Skeletal muscle tissue (tissue), 3 donors: ENCODE measurements at regions not wholly inside any gene's neighbourhood (a gene's known extent, or its start where the extent isn't known, plus 50 kb on each side); places are given as distances from the start of the nearest gene placed in this dataset.

Source experiments
- H3K27ac ChIP-seq: one replicate; pipeline ENCODE4 v1.7.0; 2013; ENCODE audit warnings: mild to moderate bottlenecking, low read depth, low read length, inconsistent platforms
- H3K27me3 ChIP-seq, 3 donors: one replicate each; pipeline ENCODE4 v1.7.0; 2013; ENCODE audit warnings: low read length in 3 of 3; ENCODE audit not compliant: control insufficient read depth in 3 of 3, insufficient read depth in 3 of 3
- H3K36me3 ChIP-seq, 3 donors: one replicate each; pipeline ENCODE4 v1.7.0; 2013; ENCODE audit warnings: low read length in 3 of 3; ENCODE audit not compliant: control insufficient read depth in 3 of 3, insufficient read depth in 3 of 3
- H3K4me1 ChIP-seq, 3 donors: one replicate each; pipeline ENCODE4 v1.7.0; 2013; ENCODE audit warnings: low read length in 3 of 3, mild to moderate bottlenecking in 3 of 3; ENCODE audit not compliant: control insufficient read depth in 3 of 3, insufficient read depth in 3 of 3
- H3K4me3 ChIP-seq, 3 donors: one replicate each; pipeline ENCODE4 v1.7.0; 2013; ENCODE audit warnings: low read length in 3 of 3
- H3K9ac ChIP-seq, 3 donors: one replicate each; pipeline ENCODE4 v1.7.0; 2013; ENCODE audit warnings: low read length in 3 of 3, mild to moderate bottlenecking in 3 of 3, moderate library complexity in 2 of 3, low read depth in 1 of 3
- H3K9me3 ChIP-seq, 3 donors: one replicate each; pipeline ENCODE4 v1.7.0; 2013; ENCODE audit warnings: low read length in 3 of 3; ENCODE audit not compliant: control insufficient read depth in 3 of 3
- donor health status: Osteomylitis.

DNA sequence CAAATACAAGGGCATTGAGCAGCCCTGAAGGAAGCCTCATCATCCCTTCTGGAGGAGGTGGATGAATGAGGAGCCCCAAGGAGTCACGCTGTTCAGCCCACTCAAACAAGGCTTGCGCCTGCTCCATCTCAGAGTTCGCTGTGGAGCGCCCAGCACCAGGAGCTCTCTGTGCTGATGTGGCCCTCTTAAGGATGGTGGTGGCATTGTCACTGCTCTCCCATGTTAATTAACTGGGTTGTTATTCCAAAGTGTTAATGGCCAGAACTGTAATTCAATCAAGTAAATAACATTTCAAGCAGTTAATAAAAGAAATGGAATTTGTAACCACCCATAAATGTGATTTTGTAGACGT, 726.0 kb upstream of the RAB6C start:
- Histone ChIP-seq H3K36me3 (no peaks in the 10 kb centered on the region), H3K4me1 (peaks cover 0 to 4% (median 0%) of the 10 kb centered on the region in 3 donors), H3K9ac (no peak overlapping the region), H3K27me3 (peaks cover 0 to 2% (median 0%) of the 10 kb centered on the region in 3 donors), H3K4me3 (no peak overlapping the region), H3K27ac (no peak overlapping the region), H3K9me3 (no peaks in the 10 kb centered on the region)

DNA sequence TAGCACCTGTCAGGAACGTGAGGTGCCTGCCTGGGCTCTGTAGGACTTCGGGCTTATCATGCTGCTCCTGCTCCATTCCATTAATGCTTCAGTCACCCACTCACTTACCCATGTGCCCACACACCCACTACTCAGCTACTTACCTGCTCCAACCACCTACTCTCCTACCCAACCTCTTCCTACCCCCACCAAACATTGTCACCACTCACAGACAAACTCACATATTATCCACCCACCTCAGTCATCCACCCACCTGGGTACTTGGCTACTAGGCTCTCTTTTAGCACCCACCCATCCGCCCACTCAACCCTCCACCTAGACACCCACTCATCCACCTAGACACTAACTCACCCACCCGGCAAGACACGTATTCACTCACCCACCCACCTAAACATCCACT, 724.7 kb upstream of the RAB6C start:
- Histone ChIP-seq H3K27me3 (peaks cover 0 to 2% (median 0%) of the 10 kb centered on the region in 3 donors), H3K9ac (no peak overlapping the region), H3K27ac (no peak overlapping the region), H3K36me3 (peaks cover 0 to 3% (median 0%) of the 10 kb centered on the region in 3 donors), H3K4me1 (peaks cover 0 to 4% (median 0%) of the 10 kb centered on the region in 3 donors), H3K4me3 (no peak overlapping the region), H3K9me3 (peaks cover 0 to 5% (median 2%) of the 10 kb centered on the region in 3 donors)

DNA sequence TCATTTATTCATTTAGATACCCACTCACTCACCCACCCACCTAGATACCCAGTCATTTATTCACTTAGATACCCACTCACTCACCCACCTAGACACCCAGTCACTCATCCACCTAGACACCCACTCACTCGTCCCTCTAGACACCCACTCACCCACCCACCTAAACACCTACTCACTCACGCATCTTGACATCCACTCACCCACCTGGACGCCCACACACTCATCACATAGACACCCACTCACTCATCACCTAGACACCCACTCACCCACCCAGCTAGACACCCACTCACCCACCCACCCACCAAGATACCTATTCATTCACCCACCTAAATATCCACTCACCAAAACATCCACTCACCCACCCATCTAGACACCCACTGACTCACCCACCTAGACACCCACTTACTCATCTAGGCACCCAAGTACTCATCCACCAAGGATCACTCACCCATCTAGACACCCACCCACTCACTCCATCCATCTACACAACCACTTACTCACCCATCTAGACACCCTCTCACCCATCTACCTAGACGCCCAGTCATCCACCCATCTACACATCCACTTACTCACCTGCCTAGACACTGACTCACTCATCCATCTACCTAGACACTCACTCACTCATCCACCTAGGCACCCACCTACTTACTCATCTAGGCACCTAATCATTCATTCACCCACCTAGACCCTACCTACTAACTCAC, 723.7 kb upstream of the RAB6C start:
- Histone ChIP-seq H3K9me3 (peaks cover 0 to 5% (median 2%) of the 10 kb centered on the region in 3 donors), H3K9ac (no peak overlapping the region), H3K27me3 (peaks cover 0 to 2% (median 0%) of the 10 kb centered on the region in 3 donors), H3K27ac (no peak overlapping the region), H3K4me1 (peaks cover 0 to 4% (median 0%) of the 10 kb centered on the region in 3 donors), H3K4me3 (no peak overlapping the region), H3K36me3 (peaks cover 0 to 3% (median 0%) of the 10 kb centered on the region in 3 donors)

DNA sequence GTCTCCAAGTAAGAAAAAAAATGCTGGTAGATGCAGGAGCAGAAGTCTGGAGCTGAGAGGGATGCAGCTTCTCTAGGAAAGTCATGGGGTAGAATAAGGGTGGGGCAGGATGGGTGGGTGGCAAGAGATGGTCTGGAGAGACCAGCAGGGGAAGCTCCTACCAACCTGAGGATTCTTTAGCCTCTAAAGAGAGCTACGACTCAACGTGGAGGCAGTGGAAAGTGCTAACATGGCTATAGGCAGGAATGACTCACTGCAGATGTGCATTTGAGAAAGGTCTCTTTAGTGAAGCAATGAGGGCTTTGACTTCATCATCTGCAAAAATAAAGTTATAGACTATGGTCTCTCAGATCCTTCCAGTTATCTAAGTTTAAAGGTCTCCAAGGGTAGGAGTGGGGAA, 722.8 kb upstream of the RAB6C start:
- Histone ChIP-seq H3K27ac (no peak overlapping the region), H3K4me1 (peaks cover 0 to 4% (median 0%) of the 10 kb centered on the region in 3 donors), H3K9ac (no peak overlapping the region), H3K4me3 (no peak overlapping the region), H3K9me3 (peaks cover 0 to 5% (median 2%) of the 10 kb centered on the region in 3 donors), H3K27me3 (peaks cover 0 to 2% (median 0%) of the 10 kb centered on the region in 3 donors), H3K36me3 (peaks cover 0 to 3% (median 0%) of the 10 kb centered on the region in 3 donors)

DNA sequence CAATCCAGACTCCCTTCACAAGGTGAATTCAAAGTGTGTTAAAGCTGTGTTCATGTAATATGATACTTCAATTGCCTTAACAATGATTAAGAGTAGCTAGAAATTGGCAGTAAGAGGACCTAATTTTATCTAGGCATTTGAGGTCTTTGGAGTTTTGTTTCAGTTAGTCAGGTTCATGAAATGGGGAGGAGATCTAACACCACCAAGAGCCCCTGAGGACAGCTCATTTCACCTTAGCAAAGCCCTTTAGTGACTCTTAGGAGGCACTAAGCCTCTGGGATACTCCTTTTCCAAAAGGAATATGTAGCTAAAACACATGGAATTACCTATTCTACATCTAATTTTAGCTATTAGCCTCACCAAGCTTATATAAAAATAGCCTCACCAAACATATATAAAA, 716.5 kb upstream of the RAB6C start:
- H3K4me3 ChIP-seq = no peak overlapping the region
- peaks cover 0 to 3% (median 0%) of the 10 kb centered on the region in 3 donors for H3K36me3 ChIP-seq
- H3K4me1 ChIP-seq = peaks cover 0 to 8% (median 0%) of the 10 kb centered on the region in 3 donors
- H3K9ac ChIP-seq = no peak overlapping the region
- H3K27me3 ChIP-seq = no peaks in the 10 kb centered on the region
- H3K27ac ChIP-seq = no peak overlapping the region
- peaks cover 0 to 8% (median 2%) of the 10 kb centered on the region in 3 donors for H3K9me3 ChIP-seq

DNA sequence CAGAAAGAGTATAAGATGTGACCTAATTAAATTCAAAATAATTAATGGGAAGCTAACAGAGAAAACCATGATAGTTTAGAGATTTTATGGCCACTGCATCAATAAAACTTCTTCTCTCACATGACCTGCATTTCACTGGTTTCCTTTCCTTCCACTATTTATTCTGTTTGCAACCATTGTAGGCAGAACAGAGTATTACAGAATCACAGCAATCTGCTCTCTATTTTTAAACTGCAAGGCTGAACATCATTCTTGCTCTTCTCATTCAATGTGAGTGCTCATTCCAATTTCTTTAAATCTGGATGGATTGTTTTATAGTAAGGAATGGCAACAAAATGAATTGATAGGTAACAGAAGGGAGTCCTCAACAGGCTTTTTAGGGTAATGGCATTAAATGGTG, 715.5 kb upstream of the RAB6C start:
- H3K9ac ChIP-seq = no peak overlapping the region
- peaks cover 0 to 8% (median 0%) of the 10 kb centered on the region in 3 donors for H3K4me1 ChIP-seq
- H3K27ac ChIP-seq = no peak overlapping the region
- peaks cover 0 to 8% (median 2%) of the 10 kb centered on the region in 3 donors for H3K9me3 ChIP-seq
- H3K27me3 ChIP-seq = no peaks in the 10 kb centered on the region
- H3K36me3 ChIP-seq = peaks cover 0 to 2% (median 0%) of the 10 kb centered on the region in 3 donors
- H3K4me3 ChIP-seq = no peak overlapping the region

DNA sequence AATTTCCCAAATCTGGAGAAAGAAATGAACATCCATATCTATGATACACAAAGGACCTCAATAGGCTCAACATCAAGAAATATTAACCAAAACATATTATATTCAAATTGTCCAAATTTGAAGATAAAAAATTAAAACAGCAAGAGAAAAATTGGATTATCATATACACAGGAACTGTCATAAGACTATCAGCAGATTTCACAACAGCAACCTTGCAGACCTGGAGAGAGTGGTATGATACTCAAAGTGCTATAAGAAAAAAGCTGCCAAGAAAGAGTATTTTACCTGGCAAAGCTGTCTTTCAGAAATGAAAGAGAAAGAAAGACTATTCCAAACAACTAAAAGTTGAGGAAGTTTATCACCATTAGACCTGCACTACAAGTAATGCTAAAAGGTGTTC, 711.9 kb upstream of the RAB6C start:
- Histone ChIP-seq H3K4me1 (peaks cover 0 to 8% (median 0%) of the 10 kb centered on the region in 3 donors), H3K4me3 (no peak overlapping the region), H3K36me3 (no peaks in the 10 kb centered on the region), H3K9ac (no peak overlapping the region), H3K27me3 (no peaks in the 10 kb centered on the region), H3K9me3 (peaks cover 0 to 8% (median 0%) of the 10 kb centered on the region in 3 donors), H3K27ac (no peak overlapping the region)

GRCh38 chr2:129273266-129274037, 706.0 kb upstream of the RAB6C start:
- H3K27ac ChIP-seq = peak overlapping the region; percentile 28
- H3K9ac ChIP-seq = peak overlapping the region; percentile 14 to 77 (median 47)
- peaks cover 0 to 5% (median 0%) of the 10 kb centered on the region in 3 donors for H3K9me3 ChIP-seq
- no peaks in the 10 kb centered on the region for H3K27me3 ChIP-seq
- no peaks in the 10 kb centered on the region for H3K36me3 ChIP-seq
- peaks cover 15 to 22% (median 16%) of the 10 kb centered on the region in 3 donors for H3K4me1 ChIP-seq
- H3K4me3 ChIP-seq = peak overlapping the region; percentile 30 to 60 (median 54)

DNA sequence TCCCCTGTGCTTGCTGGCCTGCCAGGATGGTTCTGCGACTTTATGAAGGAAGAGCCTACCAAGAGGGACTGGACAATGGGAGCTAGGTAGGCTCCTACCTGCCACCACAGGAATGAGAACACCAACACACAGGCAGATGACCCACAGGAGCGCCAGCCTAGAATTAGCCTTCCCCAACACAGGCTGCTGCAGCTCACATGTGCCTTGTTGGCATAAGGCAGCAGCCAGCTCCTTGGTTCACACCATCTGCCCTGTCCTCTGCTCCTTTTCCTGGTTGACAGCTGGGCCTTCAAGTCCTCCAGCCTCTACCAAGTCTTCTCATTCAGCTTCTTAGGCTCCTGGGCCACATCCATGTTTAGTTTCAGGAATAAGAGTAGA, 705.4 kb upstream of the RAB6C start:
- Histone ChIP-seq H3K27ac (peak overlapping the region; percentile 28), H3K4me1 (peaks cover 15 to 22% (median 16%) of the 10 kb centered on the region in 3 donors), H3K36me3 (no peaks in the 10 kb centered on the region), H3K4me3 (peak overlapping the region in 2 of 3 donors; percentile 30 to 32), H3K27me3 (no peaks in the 10 kb centered on the region), H3K9me3 (peaks cover 0 to 3% (median 0%) of the 10 kb centered on the region in 3 donors), H3K9ac (peak overlapping the region in 1 of 3 donors; percentile 47)

GRCh38 chr2:129274918-129275317, 704.5 kb upstream of the RAB6C start:
- H3K9ac ChIP-seq = no peak overlapping the region
- no peak overlapping the region for H3K4me3 ChIP-seq
- H3K4me1 ChIP-seq = peaks cover 15 to 22% (median 16%) of the 10 kb centered on the region in 3 donors
- H3K27ac ChIP-seq = no peak overlapping the region
- peaks cover 0 to 2% (median 0%) of the 10 kb centered on the region in 3 donors for H3K9me3 ChIP-seq
- H3K27me3 ChIP-seq = no peaks in the 10 kb centered on the region
- H3K36me3 ChIP-seq = no peaks in the 10 kb centered on the region
